Umbilical cord (tissue), 1 donor: ENCODE measurements at regions not wholly inside any gene's neighbourhood (a gene's known extent, or its start where the extent isn't known, plus 50 kb on each side); places are given as distances from the start of the nearest gene placed in this dataset.
"Not testable (repeated sequence)": the region's sequence is repeated elsewhere in the genome, so short reads cannot be mapped to it uniquely, and the experiment has no call there.

Experiments used
- DNase-seq: peaks from one replicate; pipeline ENCODE4 v3.0.0-alpha.2; 2015; ENCODE audit warnings: low spot score

DNA sequence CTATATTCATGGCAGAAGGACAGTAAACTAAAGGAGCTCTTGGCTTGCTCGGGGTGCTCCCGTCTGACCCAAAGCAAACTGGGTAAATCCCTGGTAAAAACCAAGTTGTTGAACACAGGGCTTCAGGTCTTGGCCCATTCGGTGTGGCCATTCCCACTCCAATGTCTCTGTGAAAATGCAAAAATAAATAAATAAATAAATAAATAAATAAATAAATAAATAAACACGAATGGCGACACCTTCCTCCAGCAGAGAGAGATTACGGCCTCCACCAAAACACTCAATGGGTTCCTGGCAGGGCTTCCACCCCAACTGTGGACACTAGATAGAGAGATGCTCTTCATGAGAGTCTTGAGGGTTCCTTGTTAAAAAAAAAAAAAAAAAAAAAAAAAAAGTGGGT, 325.3 kb downstream of the SOX9 start:
- DNase-seq, result no peak

DNA sequence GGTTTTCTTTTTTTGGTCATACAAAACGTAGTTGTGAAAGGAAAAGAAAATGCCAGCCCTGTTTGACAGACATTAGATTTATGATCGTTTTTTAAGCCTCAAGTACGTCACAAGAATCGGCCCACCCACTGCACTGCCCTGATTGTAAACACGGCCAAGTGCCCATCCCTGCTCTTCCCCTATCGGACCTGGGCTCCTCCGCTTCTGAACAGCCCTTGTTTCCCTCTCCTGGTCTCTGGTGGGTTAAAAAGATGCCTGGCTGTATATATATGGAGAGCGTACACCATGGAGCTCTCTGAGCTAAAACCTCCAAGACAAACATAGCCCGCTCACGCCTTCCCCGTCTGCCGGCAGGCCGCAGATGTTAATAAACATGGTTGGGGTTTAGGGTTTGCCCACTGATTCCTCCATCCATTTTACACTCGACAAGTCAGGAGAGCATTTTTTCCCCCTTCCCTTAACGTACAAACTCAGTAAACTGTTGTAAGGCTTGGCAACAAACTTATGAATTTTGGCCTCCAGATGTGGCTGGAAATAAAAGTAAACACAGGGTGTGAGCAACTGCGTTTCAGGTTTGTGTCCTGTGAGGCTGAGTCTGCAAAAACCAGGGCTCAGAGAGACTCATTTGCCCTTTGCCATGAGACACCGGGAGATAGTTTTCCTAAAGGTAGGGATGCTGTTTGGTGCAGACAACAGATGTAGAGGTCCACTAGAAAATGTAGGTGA, 325.9 kb downstream of the SOX9 start:
- DNase-seq, result no peak

GRCh38 chr17:72447251-72447640, 326.4 kb downstream of the SOX9 start:
- DNase-seq, result no peak

GRCh38 chr17:72448019-72448418, 327.2 kb downstream of the SOX9 start:
- no peak for DNase-seq

DNA sequence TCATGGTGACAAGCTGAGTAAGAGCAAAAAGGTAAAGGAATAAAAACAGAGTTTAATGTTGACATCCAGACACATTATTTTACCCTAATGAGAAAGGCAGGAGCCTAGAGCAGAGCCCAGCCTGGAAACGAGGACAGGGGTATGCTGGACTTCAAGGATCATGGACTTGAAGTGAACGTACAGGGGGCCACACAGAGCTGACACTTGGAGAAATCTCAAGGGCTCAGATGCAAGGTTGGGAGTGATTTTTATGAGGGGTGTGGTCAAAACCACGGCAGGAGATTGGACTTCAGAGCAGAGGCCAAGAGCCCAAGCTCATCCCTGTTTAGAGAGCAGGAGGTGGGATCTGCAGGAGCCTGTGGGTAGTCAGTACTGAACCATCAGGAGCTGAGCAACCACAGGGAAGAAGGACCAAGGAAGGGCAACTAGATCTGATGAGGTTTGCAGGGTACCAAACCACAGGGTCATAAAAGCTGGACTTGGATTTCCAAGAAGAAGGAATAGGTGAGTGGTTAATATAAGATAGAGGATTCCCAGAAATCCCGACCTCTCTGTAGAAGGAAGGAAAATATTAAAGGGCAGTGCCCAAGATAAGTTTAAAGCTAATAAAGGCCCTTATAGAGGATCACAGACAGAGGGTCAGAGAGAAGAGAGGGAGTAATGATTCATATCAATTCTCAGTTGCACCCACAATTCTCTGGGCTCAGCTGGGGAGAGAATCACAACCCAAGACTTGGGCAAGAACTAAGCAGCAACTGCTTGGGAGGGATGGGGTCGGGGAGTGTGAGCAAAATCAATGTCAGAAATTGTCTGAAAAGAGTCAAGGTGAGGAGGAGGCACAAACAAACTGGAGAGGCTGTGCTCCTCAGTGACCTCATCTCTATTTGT, 331.7 kb downstream of the SOX9 start:
- no peak for DNase-seq

- no peak for DNase-seq
Measured at GRCh38 chr17:72454342-72454741, 333.5 kb downstream of the SOX9 start.

DNA sequence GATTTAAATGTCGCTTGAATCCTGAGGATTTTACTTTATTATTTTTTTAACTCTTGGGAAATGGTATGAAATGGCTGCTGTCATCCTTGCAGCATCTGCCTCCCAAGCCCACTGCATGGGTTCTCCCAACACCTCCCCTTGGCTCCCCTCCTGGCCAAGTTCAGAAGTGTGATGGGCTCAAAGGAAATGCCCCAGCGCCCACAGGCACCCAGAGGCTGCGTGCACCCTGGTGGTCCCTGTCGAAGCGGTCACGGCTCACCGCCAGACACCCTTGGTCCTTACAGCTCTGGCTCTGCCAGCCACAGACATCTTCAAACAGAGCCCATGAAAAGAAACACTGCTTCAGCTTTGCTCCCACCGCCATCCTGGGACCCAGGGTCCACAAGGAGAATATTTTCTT, 334.7 kb downstream of the SOX9 start:
- no peak for DNase-seq

- no peak for DNase-seq
Measured at GRCh38 chr17:72456075-72456474, 335.3 kb downstream of the SOX9 start.

DNA sequence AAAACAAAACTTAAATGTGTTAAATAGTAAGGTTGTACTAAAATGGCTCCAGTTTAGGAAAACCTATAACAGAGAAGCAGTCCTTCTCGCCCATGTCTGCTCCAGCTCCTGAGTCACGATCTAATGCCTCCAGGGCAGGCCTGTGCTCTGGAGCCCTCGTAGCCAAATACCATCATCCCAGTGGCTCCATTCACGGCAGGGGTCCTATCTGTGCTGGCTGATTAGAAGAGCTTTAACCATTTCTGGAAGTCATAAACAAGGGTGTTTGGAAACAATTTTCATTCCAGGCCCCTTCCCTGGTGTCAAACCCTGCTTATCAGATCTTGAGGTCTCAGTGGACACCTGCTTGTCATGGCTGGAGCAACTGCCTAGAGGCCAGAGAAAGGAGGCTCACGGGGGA, 336.9 kb downstream of the SOX9 start:
- DNase-seq, result no peak

DNA sequence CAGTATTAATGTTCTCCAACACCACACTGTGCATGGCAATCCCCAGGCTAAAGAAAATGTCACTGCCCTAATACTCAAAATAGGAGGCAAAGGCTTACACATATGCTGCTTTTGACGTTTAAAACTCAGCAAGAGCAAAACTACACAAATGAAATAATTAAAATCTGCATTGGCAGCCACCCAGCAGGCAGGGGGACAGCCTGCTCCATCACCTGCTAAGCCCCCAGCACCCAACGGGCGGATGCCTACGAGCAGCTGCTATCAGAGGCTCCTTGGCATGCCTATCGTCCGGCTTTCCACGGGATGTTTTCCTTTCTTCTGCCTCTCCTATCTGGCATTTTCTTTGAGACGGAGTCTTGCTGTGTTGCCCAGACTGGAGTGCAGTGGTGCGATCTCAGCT, 337.5 kb downstream of the SOX9 start:
- no peak for DNase-seq

- DNase-seq, result no peak
Measured at GRCh38 chr17:72460711-72461110, 339.9 kb downstream of the SOX9 start.

DNA sequence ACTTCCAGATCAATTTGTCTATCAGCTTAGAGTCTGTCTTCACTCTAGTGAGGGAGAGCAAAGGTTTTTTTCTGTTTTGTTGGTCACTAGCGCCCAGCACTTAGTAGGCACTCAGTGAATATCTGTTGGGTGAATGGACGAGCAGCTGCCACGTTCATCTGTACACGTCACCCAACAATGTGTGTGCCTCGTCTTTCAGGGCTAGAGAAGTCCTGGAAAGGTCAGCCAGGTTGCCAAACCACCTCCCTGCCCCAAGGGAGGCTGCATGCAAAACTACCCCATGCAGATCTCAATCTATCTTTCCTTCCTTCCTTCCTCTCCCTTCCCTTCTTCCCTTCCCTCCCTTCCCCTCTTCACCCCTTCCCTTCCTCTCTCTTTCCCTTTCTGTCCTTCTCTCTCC, 340.9 kb downstream of the SOX9 start:
- DNase-seq, result no peak

DNA sequence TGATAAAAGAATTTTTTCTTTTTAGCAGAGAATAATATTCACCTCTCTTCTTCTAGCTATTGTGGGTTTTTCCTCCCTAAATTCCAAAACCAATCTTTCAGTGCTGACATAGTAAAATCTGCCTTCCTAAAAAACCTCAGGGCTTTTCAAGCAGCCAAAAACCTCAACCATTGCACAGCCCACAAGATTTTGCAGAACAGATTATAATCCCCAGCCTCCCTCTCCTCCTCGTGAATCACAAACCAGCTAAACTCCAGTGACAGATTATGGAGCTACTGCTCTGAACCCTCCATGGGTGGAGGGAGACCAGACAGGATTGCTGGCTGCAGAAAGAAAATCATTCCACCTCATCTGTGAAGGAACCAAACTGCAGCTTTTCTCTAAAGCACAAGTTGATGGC, 341.6 kb downstream of the SOX9 start:
- peak; percentile 52 for DNase-seq

- DNase-seq, result no peak
Measured at GRCh38 chr17:72462814-72463213, 342.0 kb downstream of the SOX9 start.

GRCh38 chr17:72463287-72464102, 342.7 kb downstream of the SOX9 start:
- DNase-seq, result no peak

GRCh38 chr17:72464221-72464620, 343.4 kb downstream of the SOX9 start:
- DNase-seq, result not testable (repeated sequence)

- DNase-seq, result peak; percentile 34
Measured at GRCh38 chr17:72465191-72466024, 344.6 kb downstream of the SOX9 start.

- peak; percentile 91 for DNase-seq
Measured at GRCh38 chr17:72466199-72466598, 345.4 kb downstream of the SOX9 start.

GRCh38 chr17:72466606-72467005, 345.8 kb downstream of the SOX9 start:
- no peak for DNase-seq

- DNase-seq, result peak; percentile 92
Measured at GRCh38 chr17:72467841-72468653, 347.2 kb downstream of the SOX9 start.
